HCT116 (cell line): ENCODE measurements at regions not wholly inside any gene's neighbourhood (a gene's known extent, or its start where the extent isn't known, plus 50 kb on each side); places are given as distances from the start of the nearest gene placed in this dataset.

ENCODE experiments used
- ATAC-seq: fragments of 200-7000 bp; cut with Tn5 transposase; 2 replicates; pipeline ENCODE4 v1.9.1; 2020; ENCODE audit warnings: mild to moderate bottlenecking, moderate library complexity
- BruUV-seq: library from RNA; stranded (reverse); fragments of 400-500 nt; replicated peaks from 2 replicates; lab custom pipeline; 2021; lab: Mats Ljungman, UMichigan
- CTCF ChIA-PET: fragments of 300-600 bp; sonication (Branson Sonifier 250); formaldehyde crosslinking; loops from one replicate; lab custom pipeline; 2021; ENCODE audit warnings: antibody characterized with exemption; lab: Charles Lee
- POLR2A ChIA-PET: fragments of 300-600, 350-600 bp; sonication (Branson Sonifier 250); formaldehyde crosslinking; loops from one replicate; lab custom pipeline; 2021; ENCODE audit warnings: antibody characterized with exemption; lab: Charles Lee
- RAD21 ChIA-PET, 2 experiments: fragments of 300-600 bp; sonication (Branson Sonifier 250); formaldehyde crosslinking; loops; one replicate each; lab custom pipeline; 2023; ENCODE audit warnings: low total read pairs in 2 of 2; ENCODE audit not compliant: uncharacterized antibody in 2 of 2, unreplicated experiment in 2 of 2, low non-redundant PET in 1 of 2; lab: Charles Lee
- DNase-seq: peaks from one replicate; pipeline ENCODE4 v3.0.0-alpha.2; 2010; ENCODE audit warnings: low read depth, low spot score
- H2AFZ ChIP-seq: fragments of 200-600 bp; shearing (Covaris generic), sonication (generic); 2 replicates; pipeline ENCODE4 v1.6.1; 2017; ENCODE audit warnings: low read depth, mixed run types, mixed read lengths, antibody characterized with exemption, low read length; ENCODE audit not compliant: poor library complexity, severe bottlenecking
- H3K27ac ChIP-seq: 2 replicates; pipeline ENCODE4 v1.5.1; 2012; ENCODE audit warnings: low read depth, low read length
- H3K27me3 ChIP-seq: fragments of 200-600 bp; sonication (generic); 2 replicates; pipeline ENCODE4 v1.6.1; 2016; ENCODE audit warnings: mixed run types, low read length, mixed read lengths; ENCODE audit not compliant: insufficient read depth
- H3K36me3 ChIP-seq, 2 experiments: fragments of 200-500 bp in 1 of 2; fragments of 200-600 bp in 1 of 2; sonication (Bioruptor generic) in 1 of 2; sonication (generic) in 1 of 2; 2 replicates each; pipeline versions ENCODE4 v1.5.1 to v1.6.1; 2014 to 2016; ENCODE audit warnings: low read length in 2 of 2, inconsistent platforms in 1 of 2, mixed read lengths in 1 of 2, mixed run types in 1 of 2; ENCODE audit not compliant: insufficient read depth in 2 of 2, control insufficient read depth in 1 of 2
- H3K4me1 ChIP-seq, 2 experiments: fragments of 200-600 bp in 1 of 2; sonication (generic) in 1 of 2; 2 replicates each; pipeline versions ENCODE4 v1.5.1 to v1.6.1; 2012 to 2017; ENCODE audit warnings: low read length in 2 of 2, inconsistent platforms in 1 of 2, mild to moderate bottlenecking in 1 of 2, mixed read lengths in 1 of 2, mixed run types in 1 of 2, moderate library complexity in 1 of 2; ENCODE audit not compliant: insufficient read depth in 2 of 2, control insufficient read depth in 1 of 2
- H3K4me2 ChIP-seq: fragments of 200-600 bp; sonication (generic); 2 replicates; pipeline ENCODE4 v1.6.1; 2017; ENCODE audit warnings: mixed run types, low read length, mixed read lengths
- H3K4me3 ChIP-seq, 2 experiments: fragments of 200-600 bp in 1 of 2; sonication (generic) in 1 of 2; replicated peaks in 1 of 2; 2 replicates each; pipeline ENCODE4 v1.5.1; 2011 to 2016; ENCODE audit warnings: low read length in 2 of 2, control low read depth in 1 of 2, low read depth in 1 of 2, mild to moderate bottlenecking in 1 of 2, mixed read lengths in 1 of 2, mixed run types in 1 of 2
- H3K79me2 ChIP-seq: fragments of 200-600 bp; sonication (generic); 2 replicates; pipeline ENCODE4 v1.6.1; 2017; ENCODE audit warnings: mild to moderate bottlenecking, mixed run types, low read length, moderate library complexity, mixed read lengths; ENCODE audit not compliant: insufficient read depth
- H3K9ac ChIP-seq: fragments of 200-600 bp; sonication (generic); 2 replicates; pipeline ENCODE4 v1.6.1; 2016; ENCODE audit warnings: low read length, mixed read lengths
- H3K9me2 ChIP-seq: fragments of 200-600 bp; sonication (generic), shearing (Covaris generic); 2 replicates; pipeline ENCODE4 v1.6.1; 2017; ENCODE audit warnings: mixed run types, mild to moderate bottlenecking, moderate library complexity; ENCODE audit not compliant: insufficient read depth
- H3K9me3 ChIP-seq, 2 experiments: fragments of 200-500 bp in 1 of 2; fragments of 200-600 bp in 1 of 2; sonication (Bioruptor generic) in 1 of 2; sonication (generic) in 1 of 2; 2 replicates each; pipeline ENCODE4 v1.6.1; 2014 to 2017; ENCODE audit warnings: low read length in 2 of 2, mixed read lengths in 2 of 2, inconsistent platforms in 1 of 2, low read depth in 1 of 2, mild to moderate bottlenecking in 1 of 2, mixed run types in 1 of 2, moderate library complexity in 1 of 2; ENCODE audit not compliant: control insufficient read depth in 1 of 2, insufficient read depth in 1 of 2
- H4K20me1 ChIP-seq: fragments of 200-600 bp; sonication (generic), shearing (Covaris generic); 2 replicates; pipeline ENCODE4 v1.6.1; 2017; ENCODE audit warnings: mixed run types, mild to moderate bottlenecking, moderate library complexity; ENCODE audit not compliant: insufficient read depth
- ATF3 ChIP-seq: IDR thresholded peaks from 2 replicates; pipeline ENCODE4 v1.6.1; 2012
- CBX3 ChIP-seq: IDR thresholded peaks from 2 replicates; pipeline ENCODE4 v1.6.1; 2012; ENCODE audit warnings: low read depth
- CEBPB ChIP-seq: IDR thresholded peaks from 2 replicates; pipeline ENCODE4 v1.6.1; 2012; ENCODE audit warnings: low read depth
- CTCF ChIP-seq, 3 experiments: fragments of 200-600 bp in 1 of 3; sonication (generic) in 1 of 3; IDR thresholded peaks in 2 of 3; conservative IDR thresholded peaks in 1 of 3; 2 replicates each; pipeline ENCODE4 v1.5.1; 2012 to 2017; ENCODE audit warnings: low read depth in 2 of 3, low read length in 2 of 3, antibody characterized with exemption in 1 of 3, borderline replicate concordance in 1 of 3, control low read depth in 1 of 3, mild to moderate bottlenecking in 1 of 3, mixed read lengths in 1 of 3, mixed run types in 1 of 3, moderate library complexity in 1 of 3; ENCODE audit not compliant: insufficient read depth in 1 of 3
- EGR1 ChIP-seq: IDR thresholded peaks from 2 replicates; pipeline ENCODE4 v1.6.1; 2012; ENCODE audit warnings: low read depth
- EZH2 ChIP-seq: fragments of 200-600 bp; sonication (generic); IDR thresholded peaks from 2 replicates; pipeline ENCODE4 v1.6.1; 2017; ENCODE audit warnings: antibody characterized with exemption, mixed run types
- FOSL1 ChIP-seq: IDR thresholded peaks from 2 replicates; pipeline ENCODE4 v1.6.1; 2012; ENCODE audit warnings: low read depth
- JUND ChIP-seq: IDR thresholded peaks from 2 replicates; pipeline ENCODE4 v1.6.1; 2012
- MAX ChIP-seq: IDR thresholded peaks from 2 replicates; pipeline ENCODE4 v1.6.1; 2012
- POLR2A ChIP-seq: IDR thresholded peaks from 2 replicates; pipeline ENCODE4 v1.7.0; 2011; ENCODE audit warnings: borderline replicate concordance; ENCODE audit not compliant: insufficient read depth, insufficient read length; ENCODE audit errors: extremely low read depth
- RAD21 ChIP-seq: IDR thresholded peaks from 2 replicates; pipeline ENCODE4 v1.6.1; 2012; ENCODE audit warnings: low read depth, mild to moderate bottlenecking
- REST ChIP-seq: IDR thresholded peaks from 2 replicates; pipeline ENCODE4 v1.6.1; 2012; ENCODE audit warnings: low read depth
- SP1 ChIP-seq: IDR thresholded peaks from 2 replicates; pipeline ENCODE4 v1.6.1; 2012; ENCODE audit warnings: low read depth
- SRF ChIP-seq: IDR thresholded peaks from 2 replicates; pipeline ENCODE4 v1.6.1; 2012; ENCODE audit warnings: low read depth
- TCF7L2 ChIP-seq: IDR thresholded peaks from 2 replicates; pipeline ENCODE4 v1.7.0; 2011; ENCODE audit warnings: borderline replicate concordance, inconsistent platforms; ENCODE audit not compliant: insufficient read depth, insufficient read length; ENCODE audit errors: extremely low read depth
- YY1 ChIP-seq: IDR thresholded peaks from 2 replicates; pipeline ENCODE4 v1.6.1; 2011; ENCODE audit warnings: low read length, low read depth, moderate library complexity, mild to moderate bottlenecking; ENCODE audit not compliant: insufficient replicate concordance; ENCODE audit errors: extremely low read depth
- ZFX ChIP-seq: fragments of 450-650 bp; IDR thresholded peaks from 2 replicates; pipeline ENCODE4 v1.6.1; 2017
- ZNF274 ChIP-seq: fragments of 200-500 bp; sonication (Bioruptor generic); IDR thresholded peaks from 2 replicates; pipeline ENCODE4 v1.6.1; 2014; ENCODE audit warnings: mild to moderate bottlenecking, low read depth, low read length, inconsistent platforms
- intact Hi-C: fragments of 100-400 bp; cut with micrococcal nuclease; formaldehyde crosslinking; loops from 2 replicates; pipeline ENCODE4 v1.10.0; 2022

- CTCF ChIA-PET, result no interaction called here
- H3K9me2 ChIP-seq, result no peaks in the 10 kb centered on the region
- no peak overlapping the region for H3K4me2 ChIP-seq
- H3K9ac ChIP-seq, result no peak overlapping the region
- peaks cover 0 to 3% of the 10 kb centered on the region in 2 experiments; a peak in 1 of 4 replicates for H3K9me3 ChIP-seq
- BruUV-seq, result no TSS peak
- H4K20me1 ChIP-seq, result no peaks in the 10 kb centered on the region
- ATAC-seq (no peak), DNase-seq (no peak)
- no peak for TF ChIP-seq CTCF (IDR thresholded peaks at IDR 0.05 in 2 of 3, conservative IDR thresholded peaks at IDR 0.05 in 1 of 3; ENCODE audit: borderline replicate concordance in 1 of 3, insufficient read depth in 1 of 3, low read depth in 2 of 3, low read length in 2 of 3)
- no peak for TF ChIP-seq ATF3
- TF ChIP-seq POLR2A, result no peak
- TF ChIP-seq CEBPB, result no peak
- TF ChIP-seq SRF, result no peak
- TF ChIP-seq ZNF274, result no peak
- TF ChIP-seq RAD21, result no peak
- no peak for TF ChIP-seq EZH2
- no peak for TF ChIP-seq FOSL1
- TF ChIP-seq REST, result no peak
- no peak for TF ChIP-seq SP1
- TF ChIP-seq TCF7L2, result no peak
- TF ChIP-seq YY1, result no peak
- no peak for TF ChIP-seq EGR1
- TF ChIP-seq MAX, result no peak
- no peak for TF ChIP-seq JUND
- no peak for TF ChIP-seq ZFX
- no peak for TF ChIP-seq CBX3
- no peak overlapping the region for H3K4me3 ChIP-seq
- POLR2A ChIA-PET, result no interaction called here
- intact Hi-C loops, result no loop called here
- H3K27me3 ChIP-seq, result no peaks in the 10 kb centered on the region
- H3K36me3 ChIP-seq, result no peaks in the 10 kb centered on the region
- H2AFZ ChIP-seq, result no peak overlapping the region
- no peaks in the 10 kb centered on the region for H3K79me2 ChIP-seq
- RAD21 ChIA-PET, result no interaction called here
- no peaks in the 10 kb centered on the region for H3K4me1 ChIP-seq
- no peak overlapping the region for H3K27ac ChIP-seq
These were observed 69.3 kb downstream of the RBM11 start for GRCh38 chr21:14285147-14285761.
